ENCODE measurements at regions not wholly inside any gene's neighbourhood (a gene's known extent, or its start where the extent isn't known, plus 50 kb on each side); places are given as distances from the start of the nearest gene placed in this dataset.

DNA sequence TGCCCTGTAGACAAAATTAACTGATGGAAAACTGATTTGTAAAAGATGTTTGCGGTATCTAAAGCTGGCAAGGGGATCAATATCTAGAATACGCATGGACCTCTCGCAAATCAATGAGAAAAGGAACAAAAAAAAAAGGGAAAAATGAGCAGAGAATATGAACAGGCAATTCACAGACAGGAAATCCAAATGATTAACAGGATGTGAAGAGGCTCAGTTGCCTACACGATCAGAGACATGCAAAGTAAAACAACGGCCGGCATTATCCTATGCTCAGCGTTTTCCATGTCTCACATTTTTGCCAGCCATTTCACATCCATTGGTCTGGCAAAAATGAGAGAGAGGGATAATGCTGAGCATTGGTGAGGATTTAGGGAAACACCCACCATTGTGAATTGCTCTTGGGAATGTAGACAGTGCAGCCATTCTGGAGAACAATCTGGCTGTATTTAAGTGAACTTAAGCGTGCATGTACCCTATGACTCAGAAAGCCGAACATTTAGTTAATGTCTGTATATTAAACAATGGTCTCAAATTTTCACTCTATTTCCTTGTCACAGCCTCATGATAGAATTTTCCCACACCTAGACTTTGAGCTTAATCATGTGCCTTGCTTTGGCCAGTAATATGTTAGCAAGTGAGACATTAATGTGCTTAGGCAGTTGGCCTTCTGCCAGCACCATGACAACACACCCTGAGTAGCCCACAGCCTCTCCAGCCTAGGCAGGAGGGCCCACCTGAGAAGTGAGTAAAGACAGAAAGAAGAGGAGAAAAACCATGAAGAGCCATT is 61.0 kb upstream of the NBPF3 start:
- Mint-ChIP-seq H3K4me1 (ENCODE audit: low read depth, unreplicated experiment) (no peaks in the 10 kb centered on the region), H3K4me3 (ENCODE audit: unreplicated experiment) (no peak overlapping the region), H3K27ac (ENCODE audit: unreplicated experiment) (no peak overlapping the region), H3K27me3 (ENCODE audit: insufficient read depth, unreplicated experiment) (no peaks in the 10 kb centered on the region), H3K36me3 (ENCODE audit: insufficient read depth, unreplicated experiment) (no peaks in the 10 kb centered on the region), H3K9me3 (ENCODE audit: unreplicated experiment) (no peaks in the 10 kb centered on the region)
- no TSS peak for BruUV-seq (replicated peaks)
- ChIA-PET POLR2A (no interaction called here), CTCF (no interaction called here)
- DNase-seq, result no peak
- TF ChIP-seq, protein P1, sequence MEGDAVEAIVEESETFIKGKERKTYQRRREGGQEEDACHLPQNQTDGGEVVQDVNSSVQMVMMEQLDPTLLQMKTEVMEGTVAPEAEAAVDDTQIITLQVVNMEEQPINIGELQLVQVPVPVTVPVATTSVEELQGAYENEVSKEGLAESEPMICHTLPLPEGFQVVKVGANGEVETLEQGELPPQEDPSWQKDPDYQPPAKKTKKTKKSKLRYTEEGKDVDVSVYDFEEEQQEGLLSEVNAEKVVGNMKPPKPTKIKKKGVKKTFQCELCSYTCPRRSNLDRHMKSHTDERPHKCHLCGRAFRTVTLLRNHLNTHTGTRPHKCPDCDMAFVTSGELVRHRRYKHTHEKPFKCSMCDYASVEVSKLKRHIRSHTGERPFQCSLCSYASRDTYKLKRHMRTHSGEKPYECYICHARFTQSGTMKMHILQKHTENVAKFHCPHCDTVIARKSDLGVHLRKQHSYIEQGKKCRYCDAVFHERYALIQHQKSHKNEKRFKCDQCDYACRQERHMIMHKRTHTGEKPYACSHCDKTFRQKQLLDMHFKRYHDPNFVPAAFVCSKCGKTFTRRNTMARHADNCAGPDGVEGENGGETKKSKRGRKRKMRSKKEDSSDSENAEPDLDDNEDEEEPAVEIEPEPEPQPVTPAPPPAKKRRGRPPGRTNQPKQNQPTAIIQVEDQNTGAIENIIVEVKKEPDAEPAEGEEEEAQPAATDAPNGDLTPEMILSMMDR (IDR thresholded peaks at IDR 0.05; ENCODE audit: insufficient read depth in 1 of 2, low read depth in 1 of 2, low read length in 1 of 2, severe bottlenecking in 1 of 2, unreplicated experiment in 1 of 2), result no peak
- no peaks in the 10 kb centered on the region for H3K4me1 ChIP-seq
- no peaks in the 10 kb centered on the region for H3K27me3 ChIP-seq (replicated peaks; ENCODE audit: control insufficient read depth, insufficient read depth, low read length)
- peaks cover 3% of the 10 kb centered on the region; the same call in 1 of the 2 replicates for H3K9me3 ChIP-seq
- H3K4me3 ChIP-seq (ENCODE audit: low read depth, low read length), result no peak overlapping the region
- intact Hi-C loops (cut with micrococcal nuclease; ENCODE audit: unreplicated experiment), result no loop called here
- no peaks in the 10 kb centered on the region for H3K36me3 ChIP-seq (ENCODE audit: control insufficient read depth, insufficient read depth, low read length)

DNA sequence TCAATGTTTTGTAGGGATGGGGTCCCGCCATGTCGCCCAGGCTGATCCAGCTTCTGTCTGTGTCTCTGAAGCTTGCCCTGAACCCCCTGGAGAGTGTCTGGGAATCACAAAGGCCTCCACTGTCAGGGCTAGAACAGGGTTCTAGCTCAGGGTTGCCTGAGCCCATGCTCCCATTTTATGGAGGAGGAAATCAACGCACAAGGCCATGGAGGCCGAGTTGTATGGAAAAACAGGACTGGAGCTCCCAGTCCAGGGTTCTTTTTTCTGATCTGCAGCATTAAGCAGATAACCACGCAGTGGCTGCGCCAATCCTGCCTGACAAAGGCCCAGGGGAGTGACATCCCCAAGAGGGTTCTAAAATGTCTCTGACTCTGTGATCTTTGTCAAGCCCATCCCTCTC is 67.6 kb upstream of the NBPF3 start:
- Histone ChIP-seq H3K4me1 (peaks cover 5% of the 10 kb centered on the region; the same call in 1 of the 2 replicates), H3K4me3 (ENCODE audit: low read depth, low read length) (no peak overlapping the region), H3K36me3 (ENCODE audit: control insufficient read depth, insufficient read depth, low read length) (no peaks in the 10 kb centered on the region), H3K9me3 (no peaks in the 10 kb centered on the region), H3K27me3 (replicated peaks; ENCODE audit: control insufficient read depth, insufficient read depth, low read length) (no peaks in the 10 kb centered on the region)
- no peaks in the 10 kb centered on the region for H3K9me3 Mint-ChIP-seq (ENCODE audit: unreplicated experiment)
- POLR2A ChIA-PET, result no interaction called here
- no peaks in the 10 kb centered on the region for H3K36me3 Mint-ChIP-seq (ENCODE audit: insufficient read depth, unreplicated experiment)
- intact Hi-C loops (cut with micrococcal nuclease; ENCODE audit: unreplicated experiment), result no loop called here
- no peaks in the 10 kb centered on the region for H3K4me1 Mint-ChIP-seq (ENCODE audit: low read depth, unreplicated experiment)
- no peak overlapping the region for H3K27ac Mint-ChIP-seq (ENCODE audit: unreplicated experiment)
- H3K27me3 Mint-ChIP-seq (ENCODE audit: insufficient read depth, unreplicated experiment), result no peaks in the 10 kb centered on the region
- TF ChIP-seq, protein P1 (IDR thresholded peaks at IDR 0.05; ENCODE audit: insufficient read depth in 1 of 2, low read depth in 1 of 2, low read length in 1 of 2, severe bottlenecking in 1 of 2, unreplicated experiment in 1 of 2), result no peak
- BruUV-seq (replicated peaks), result no TSS peak
- no peak overlapping the region for H3K4me3 Mint-ChIP-seq (ENCODE audit: unreplicated experiment)
- CTCF ChIA-PET, result interaction anchor here (0.6 to 0.7 kb wide), 2 partner anchors 165 to 1685 kb away, joined by 3 to 4 read pairs; no protein-coding TSS in a partner anchor
- DNase-seq, result no peak

DNA sequence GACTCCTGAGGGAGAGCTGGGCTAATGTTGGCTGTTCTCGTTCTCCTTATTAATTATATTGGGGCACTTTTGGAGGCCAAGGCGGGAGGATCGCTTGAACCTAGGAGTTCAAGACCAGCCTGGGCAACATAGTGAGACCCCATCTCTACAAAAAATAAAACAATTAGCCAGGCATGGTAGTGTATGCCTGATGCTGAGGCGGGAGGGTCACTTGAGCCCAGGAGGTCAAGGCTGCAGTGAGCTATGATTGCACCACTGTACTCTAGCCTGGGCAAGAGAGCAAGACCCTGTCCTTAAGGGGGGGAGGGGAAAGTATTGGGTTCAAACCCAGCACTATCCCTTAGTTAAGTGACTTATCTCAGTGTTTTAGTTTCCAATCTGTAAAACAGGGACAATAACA is 70.0 kb upstream of the NBPF3 start:
- TF ChIP-seq, protein P1 (IDR thresholded peaks at IDR 0.05; ENCODE audit: insufficient read depth in 1 of 2, low read depth in 1 of 2, low read length in 1 of 2, severe bottlenecking in 1 of 2, unreplicated experiment in 1 of 2), result no peak
- Histone ChIP-seq H3K4me3 (ENCODE audit: low read depth, low read length) (no peak overlapping the region), H3K36me3 (ENCODE audit: control insufficient read depth, insufficient read depth, low read length) (no peaks in the 10 kb centered on the region), H3K9me3 (no peaks in the 10 kb centered on the region), H3K27me3 (replicated peaks; ENCODE audit: control insufficient read depth, insufficient read depth, low read length) (no peaks in the 10 kb centered on the region), H3K4me1 (peaks cover 5% of the 10 kb centered on the region; the same call in 1 of the 2 replicates)
- no peaks in the 10 kb centered on the region for H3K4me1 Mint-ChIP-seq (ENCODE audit: low read depth, unreplicated experiment)
- H3K4me3 Mint-ChIP-seq (ENCODE audit: unreplicated experiment), result no peak overlapping the region
- no peaks in the 10 kb centered on the region for H3K27me3 Mint-ChIP-seq (ENCODE audit: insufficient read depth, unreplicated experiment)
- no peak for DNase-seq
- no peak overlapping the region for H3K27ac Mint-ChIP-seq (ENCODE audit: unreplicated experiment)
- BruUV-seq (replicated peaks), result no TSS peak
- ChIA-PET POLR2A (no interaction called here), CTCF (interaction anchor here (0.5 to 1.7 kb wide), 17 partner anchors 70 to 204 kb away, joined by 3 to 12 read pairs (median 5); partner anchors contain the start of genes ALPL and NBPF3)
- H3K9me3 Mint-ChIP-seq (ENCODE audit: unreplicated experiment), result no peaks in the 10 kb centered on the region
- intact Hi-C loops (cut with micrococcal nuclease; ENCODE audit: unreplicated experiment), result loop anchor here (1.0 to 5.0 kb wide), 3 partner anchors 153 to 204 kb away; no protein-coding TSS in a partner anchor
- H3K36me3 Mint-ChIP-seq (ENCODE audit: insufficient read depth, unreplicated experiment), result no peaks in the 10 kb centered on the region
